Breast epithelium (tissue), 3 donors: ENCODE measurements at regions not wholly inside any gene's neighbourhood (a gene's known extent, or its start where the extent isn't known, plus 50 kb on each side); places are given as distances from the start of the nearest gene placed in this dataset.

Experiments
- CTCF ChIP-seq, 3 donors: fragments of 450-650 bp; IDR thresholded peaks; one replicate each; pipeline ENCODE4 v1.5.1; 2016 to 2017; ENCODE audit warnings: antibody characterized with exemption in 3 of 3, mild to moderate bottlenecking in 3 of 3, moderate library complexity in 3 of 3
- POLR2A ChIP-seq: fragments of 450-650 bp; IDR thresholded peaks from one replicate; pipeline ENCODE4 v1.6.1; 2016; ENCODE audit warnings: antibody characterized with exemption, mild to moderate bottlenecking, moderate library complexity

GRCh38 chr12:105721891-105722290 is 391.4 kb downstream of the C12orf75 start:
- TF ChIP-seq CTCF (IDR thresholded peaks at IDR 0.05) (no peak), POLR2A (no peak)
